ENCODE measurements at regions not wholly inside any gene's neighbourhood (a gene's known extent, or its start where the extent isn't known, plus 50 kb on each side); places are given as distances from the start of the nearest gene placed in this dataset.
"Not testable (repeated sequence)": the region's sequence is repeated elsewhere in the genome, so short reads cannot be mapped to it uniquely, and the experiment has no call there.

GRCh38 chr14:105881021-105881930, 354.9 kb downstream of the TMEM121 start:
- DNase-seq (peak in 1 of 2 donors; percentile 8), ATAC-seq (peak; percentile 7)
- H3K27ac Mint-ChIP-seq, result no peak overlapping the region
- H3K4me1 Mint-ChIP-seq, result peaks cover 8% of the 10 kb centered on the region
- no peaks in the 10 kb centered on the region for H3K9me3 Mint-ChIP-seq
- no peaks in the 10 kb centered on the region for H3K27me3 Mint-ChIP-seq
- no peak overlapping the region for H3K4me3 Mint-ChIP-seq

- peak in 1 of 2 donors; percentile 6 for DNase-seq
- not testable (repeated sequence) for H3K9me3 Mint-ChIP-seq, H3K27me3 Mint-ChIP-seq, H3K4me3 Mint-ChIP-seq, H3K4me1 Mint-ChIP-seq, H3K27ac Mint-ChIP-seq
- ATAC-seq, result peak; percentile 20
Measured at GRCh38 chr14:105882011-105882410, 355.6 kb downstream of the TMEM121 start.

GRCh38 chr14:105882626-105883025, 356.2 kb downstream of the TMEM121 start:
- Mint-ChIP-seq H3K4me3 (no peak overlapping the region), H3K4me1 (peaks cover 8% of the 10 kb centered on the region), H3K27ac (peak overlapping the region in 1 of 2 donors; percentile 54), H3K27me3 (no peaks in the 10 kb centered on the region), H3K9me3 (peaks cover 0 to under 1% of the 10 kb centered on the region in 2 donors)
- DNase-seq, result peak in 1 of 2 donors; percentile 6
- no peak for ATAC-seq

GRCh38 chr14:105883066-105884005, 357.0 kb downstream of the TMEM121 start:
- peaks cover 7% of the 10 kb centered on the region for H3K27me3 Mint-ChIP-seq
- peaks cover 0 to 8% of the 10 kb centered on the region in 2 donors for H3K9me3 Mint-ChIP-seq
- H3K4me1 Mint-ChIP-seq, result peaks cover 12% of the 10 kb centered on the region
- H3K4me3 Mint-ChIP-seq, result no peak overlapping the region
- no peak for ATAC-seq
- DNase-seq, result peak in 1 of 2 donors; percentile 7
- peak overlapping the region in 1 of 2 donors; percentile 71 for H3K27ac Mint-ChIP-seq

- not testable (repeated sequence) for H3K4me3 Mint-ChIP-seq, H3K27ac Mint-ChIP-seq, ATAC-seq, H3K9me3 Mint-ChIP-seq
- H3K27me3 Mint-ChIP-seq, result peaks cover 13% of the 10 kb centered on the region
- peak in 1 of 2 donors; percentile 2 for DNase-seq
- peaks cover 18% of the 10 kb centered on the region for H3K4me1 Mint-ChIP-seq
Measured at GRCh38 chr14:105884192-105884807, 357.9 kb downstream of the TMEM121 start.

- peaks cover 0 to 8% of the 10 kb centered on the region in 2 donors for H3K9me3 Mint-ChIP-seq
- peak in 1 of 2 donors; percentile 7 for DNase-seq
- no peak for ATAC-seq
- peak overlapping the region in 1 of 2 donors; percentile 82 for H3K27ac Mint-ChIP-seq
- peaks cover 18% of the 10 kb centered on the region for H3K27me3 Mint-ChIP-seq
- peaks cover 18% of the 10 kb centered on the region for H3K4me1 Mint-ChIP-seq
- no peak overlapping the region for H3K4me3 Mint-ChIP-seq
Measured at GRCh38 chr14:105884808-105885281, 358.5 kb downstream of the TMEM121 start.

GRCh38 chr14:105885561-105886320, 359.4 kb downstream of the TMEM121 start:
- peaks cover 22% of the 10 kb centered on the region for H3K4me1 Mint-ChIP-seq
- H3K9me3 Mint-ChIP-seq, result peaks cover 0 to 8% of the 10 kb centered on the region in 2 donors
- H3K4me3 Mint-ChIP-seq, result no peak overlapping the region

GRCh38 chr14:105886791-105887191, 360.4 kb downstream of the TMEM121 start:
- Mint-ChIP-seq H3K27me3 (peaks cover 36% of the 10 kb centered on the region), H3K4me1 (peaks cover 22% of the 10 kb centered on the region)
- H3K9me3 Mint-ChIP-seq, ATAC-seq, H3K27ac Mint-ChIP-seq, DNase-seq, H3K4me3 Mint-ChIP-seq: not testable (repeated sequence)

More at GRCh38 chr14:105885561-105886320, 359.4 kb downstream of the TMEM121 start:
- Mint-ChIP-seq H3K27ac (no peak overlapping the region), H3K27me3 (peaks cover 25% of the 10 kb centered on the region)
- DNase-seq (peak in 1 of 2 donors; percentile 4), ATAC-seq (no peak)

GRCh38 chr14:105887692-105888091, 361.3 kb downstream of the TMEM121 start:
- H3K9me3 Mint-ChIP-seq, result peaks cover 0 to 8% of the 10 kb centered on the region in 2 donors
- no peak overlapping the region for H3K4me3 Mint-ChIP-seq
- no peak overlapping the region for H3K27ac Mint-ChIP-seq
- H3K4me1 Mint-ChIP-seq, result peaks cover 22% of the 10 kb centered on the region
- ATAC-seq (no peak), DNase-seq (no peak)
- peaks cover 40% of the 10 kb centered on the region for H3K27me3 Mint-ChIP-seq

GRCh38 chr14:105888151-105888550, 361.8 kb downstream of the TMEM121 start:
- Mint-ChIP-seq H3K27ac (peak overlapping the region in 1 of 2 donors; percentile 68), H3K9me3 (peaks cover 0 to 8% of the 10 kb centered on the region in 2 donors), H3K4me1 (peaks cover 22% of the 10 kb centered on the region), H3K4me3 (no peak overlapping the region), H3K27me3 (peaks cover 40% of the 10 kb centered on the region)
- DNase-seq (no peak), ATAC-seq (no peak)

- peaks cover 0 to 8% of the 10 kb centered on the region in 2 donors for H3K9me3 Mint-ChIP-seq
- no peak overlapping the region for H3K4me3 Mint-ChIP-seq
- no peak for ATAC-seq
- peak overlapping the region in 1 of 2 donors; percentile 97 for H3K27ac Mint-ChIP-seq
- H3K4me1 Mint-ChIP-seq, result peaks cover 22% of the 10 kb centered on the region
- DNase-seq, result no peak
- peaks cover 40% of the 10 kb centered on the region for H3K27me3 Mint-ChIP-seq
Measured at GRCh38 chr14:105888784-105889665, 362.6 kb downstream of the TMEM121 start.

- Mint-ChIP-seq H3K4me3 (no peak overlapping the region), H3K27me3 (peaks cover 40% of the 10 kb centered on the region), H3K27ac (peak overlapping the region in 1 of 2 donors; percentile 97), H3K4me1 (peaks cover 22% of the 10 kb centered on the region), H3K9me3 (peaks cover 0 to 8% of the 10 kb centered on the region in 2 donors)
- ATAC-seq (no peak), DNase-seq (no peak)
Measured at GRCh38 chr14:105889666-105890473, 363.5 kb downstream of the TMEM121 start.

Data from stimulated activated naive CD8-positive, alpha-beta T cell treated with anti-CD3 and anti-CD28 coated beads, Interleukin-15, amount 100 ng/mL, for 72 hours (primary cell).